ENCODE measurements at regions not wholly inside any gene's neighbourhood (a gene's known extent, or its start where the extent isn't known, plus 50 kb on each side); places are given as distances from the start of the nearest gene placed in this dataset.

GRCh38 chr9:16329671-16330113, 540.8 kb downstream of the BNC2 start:
- no peak overlapping the region for H3K4me3 ChIP-seq (ENCODE audit: low read length)
- H3K9me3 ChIP-seq (ENCODE audit: insufficient read depth, low read depth, low read length), result no peaks in the 10 kb centered on the region
- H3K9ac ChIP-seq (ENCODE audit: low read depth, low read length), result no peak overlapping the region
- no peak overlapping the region for H3K27ac ChIP-seq (ENCODE audit: low read length)
- H3K4me1 ChIP-seq (ENCODE audit: insufficient read depth, low read length), result peaks cover 3% of the 10 kb centered on the region; the same call in 1 of the 2 replicates
- no peaks in the 10 kb centered on the region for H3K27me3 ChIP-seq (ENCODE audit: insufficient read depth, low read length)
- H3K36me3 ChIP-seq (ENCODE audit: insufficient read depth, low read depth, low read length), result no peaks in the 10 kb centered on the region

- H3K4me1 ChIP-seq (ENCODE audit: insufficient read depth, low read length), result peaks cover 3% of the 10 kb centered on the region; the same call in 1 of the 2 replicates
- no peak overlapping the region for H3K4me3 ChIP-seq (ENCODE audit: low read length)
- no peaks in the 10 kb centered on the region for H3K27me3 ChIP-seq (ENCODE audit: insufficient read depth, low read length)
- H3K36me3 ChIP-seq (ENCODE audit: insufficient read depth, low read depth, low read length), result no peaks in the 10 kb centered on the region
- H3K27ac ChIP-seq (ENCODE audit: low read length), result no peak overlapping the region
- H3K9ac ChIP-seq (ENCODE audit: low read depth, low read length), result no peak overlapping the region
- no peaks in the 10 kb centered on the region for H3K9me3 ChIP-seq (ENCODE audit: insufficient read depth, low read depth, low read length)
Observed at GRCh38 chr9:16331031-16331430, 539.4 kb downstream of the BNC2 start.

- Histone ChIP-seq H3K9ac (ENCODE audit: low read depth, low read length) (no peak overlapping the region), H3K27me3 (ENCODE audit: insufficient read depth, low read length) (no peaks in the 10 kb centered on the region), H3K36me3 (ENCODE audit: insufficient read depth, low read depth, low read length) (no peaks in the 10 kb centered on the region), H3K9me3 (ENCODE audit: insufficient read depth, low read depth, low read length) (no peaks in the 10 kb centered on the region), H3K4me1 (ENCODE audit: insufficient read depth, low read length) (peaks cover 3% of the 10 kb centered on the region; the same call in 1 of the 2 replicates), H3K4me3 (ENCODE audit: low read length) (no peak overlapping the region), H3K27ac (ENCODE audit: low read length) (no peak overlapping the region)
Observed at GRCh38 chr9:16331527-16331926, 538.9 kb downstream of the BNC2 start.

GRCh38 chr9:16333691-16334090, 536.8 kb downstream of the BNC2 start:
- H3K36me3 ChIP-seq (ENCODE audit: insufficient read depth, low read depth, low read length), result no peaks in the 10 kb centered on the region
- H3K27me3 ChIP-seq (ENCODE audit: insufficient read depth, low read length), result no peaks in the 10 kb centered on the region
- H3K27ac ChIP-seq (ENCODE audit: low read length), result no peak overlapping the region
- no peak overlapping the region for H3K4me3 ChIP-seq (ENCODE audit: low read length)
- H3K9me3 ChIP-seq (ENCODE audit: insufficient read depth, low read depth, low read length), result no peaks in the 10 kb centered on the region
- peaks cover 3% of the 10 kb centered on the region; the same call in 1 of the 2 replicates for H3K4me1 ChIP-seq (ENCODE audit: insufficient read depth, low read length)
- H3K9ac ChIP-seq (ENCODE audit: low read depth, low read length), result no peak overlapping the region

- no peaks in the 10 kb centered on the region for H3K9me3 ChIP-seq (ENCODE audit: insufficient read depth, low read depth, low read length)
- H3K9ac ChIP-seq (ENCODE audit: low read depth, low read length), result no peak overlapping the region
- H3K27me3 ChIP-seq (ENCODE audit: insufficient read depth, low read length), result no peaks in the 10 kb centered on the region
- no peaks in the 10 kb centered on the region for H3K36me3 ChIP-seq (ENCODE audit: insufficient read depth, low read depth, low read length)
- no peaks in the 10 kb centered on the region for H3K4me1 ChIP-seq (ENCODE audit: insufficient read depth, low read length)
- H3K27ac ChIP-seq (ENCODE audit: low read length), result no peak overlapping the region
- no peak overlapping the region for H3K4me3 ChIP-seq (ENCODE audit: low read length)
Observed at GRCh38 chr9:16335788-16336580, 534.5 kb downstream of the BNC2 start.

- no peaks in the 10 kb centered on the region for H3K9me3 ChIP-seq (ENCODE audit: insufficient read depth, low read depth, low read length)
- H3K4me1 ChIP-seq (ENCODE audit: insufficient read depth, low read length), result no peaks in the 10 kb centered on the region
- H3K4me3 ChIP-seq (ENCODE audit: low read length), result no peak overlapping the region
- H3K9ac ChIP-seq (ENCODE audit: low read depth, low read length), result no peak overlapping the region
- H3K27ac ChIP-seq (ENCODE audit: low read length), result no peak overlapping the region
- no peaks in the 10 kb centered on the region for H3K36me3 ChIP-seq (ENCODE audit: insufficient read depth, low read depth, low read length)
- no peaks in the 10 kb centered on the region for H3K27me3 ChIP-seq (ENCODE audit: insufficient read depth, low read length)
Observed at GRCh38 chr9:16336833-16337232, 533.6 kb downstream of the BNC2 start.

GRCh38 chr9:16337322-16338029, 533.0 kb downstream of the BNC2 start:
- Histone ChIP-seq H3K36me3 (ENCODE audit: insufficient read depth, low read depth, low read length) (no peaks in the 10 kb centered on the region), H3K9me3 (ENCODE audit: insufficient read depth, low read depth, low read length) (no peaks in the 10 kb centered on the region), H3K27me3 (ENCODE audit: insufficient read depth, low read length) (no peaks in the 10 kb centered on the region), H3K9ac (ENCODE audit: low read depth, low read length) (no peak overlapping the region), H3K27ac (ENCODE audit: low read length) (no peak overlapping the region), H3K4me3 (ENCODE audit: low read length) (no peak overlapping the region), H3K4me1 (ENCODE audit: insufficient read depth, low read length) (no peaks in the 10 kb centered on the region)

GRCh38 chr9:16341177-16341576, 529.3 kb downstream of the BNC2 start:
- Histone ChIP-seq H3K9ac (ENCODE audit: low read depth, low read length) (no peak overlapping the region), H3K4me1 (ENCODE audit: insufficient read depth, low read length) (no peaks in the 10 kb centered on the region; the same call in 1 of the 2 replicates), H3K27me3 (ENCODE audit: insufficient read depth, low read length) (no peaks in the 10 kb centered on the region), H3K9me3 (ENCODE audit: insufficient read depth, low read depth, low read length) (no peaks in the 10 kb centered on the region), H3K27ac (ENCODE audit: low read length) (no peak overlapping the region), H3K36me3 (ENCODE audit: insufficient read depth, low read depth, low read length) (no peaks in the 10 kb centered on the region), H3K4me3 (ENCODE audit: low read length) (no peak overlapping the region)

GRCh38 chr9:16342246-16343020, 528.0 kb downstream of the BNC2 start:
- H3K9me3 ChIP-seq (ENCODE audit: insufficient read depth, low read depth, low read length), result no peaks in the 10 kb centered on the region
- no peak overlapping the region for H3K9ac ChIP-seq (ENCODE audit: low read depth, low read length)
- H3K4me3 ChIP-seq (ENCODE audit: low read length), result no peak overlapping the region
- no peak overlapping the region for H3K27ac ChIP-seq (ENCODE audit: low read length)
- no peaks in the 10 kb centered on the region; the same call in 1 of the 2 replicates for H3K4me1 ChIP-seq (ENCODE audit: insufficient read depth, low read length)
- no peaks in the 10 kb centered on the region for H3K27me3 ChIP-seq (ENCODE audit: insufficient read depth, low read length)
- H3K36me3 ChIP-seq (ENCODE audit: insufficient read depth, low read depth, low read length), result no peaks in the 10 kb centered on the region

- no peaks in the 10 kb centered on the region for H3K36me3 ChIP-seq (ENCODE audit: insufficient read depth, low read depth, low read length)
- H3K27me3 ChIP-seq (ENCODE audit: insufficient read depth, low read length), result no peaks in the 10 kb centered on the region
- no peak overlapping the region for H3K9ac ChIP-seq (ENCODE audit: low read depth, low read length)
- H3K4me3 ChIP-seq (ENCODE audit: low read length), result no peak overlapping the region
- H3K27ac ChIP-seq (ENCODE audit: low read length), result no peak overlapping the region
- H3K4me1 ChIP-seq (ENCODE audit: insufficient read depth, low read length), result no peaks in the 10 kb centered on the region; the same call in 1 of the 2 replicates
- H3K9me3 ChIP-seq (ENCODE audit: insufficient read depth, low read depth, low read length), result no peaks in the 10 kb centered on the region
Observed at GRCh38 chr9:16343249-16344237, 526.9 kb downstream of the BNC2 start.

- no peaks in the 10 kb centered on the region; the same call in 1 of the 2 replicates for H3K4me1 ChIP-seq (ENCODE audit: insufficient read depth, low read length)
- no peaks in the 10 kb centered on the region for H3K36me3 ChIP-seq (ENCODE audit: insufficient read depth, low read depth, low read length)
- no peaks in the 10 kb centered on the region for H3K9me3 ChIP-seq (ENCODE audit: insufficient read depth, low read depth, low read length)
- H3K27ac ChIP-seq (ENCODE audit: low read length), result no peak overlapping the region
- H3K4me3 ChIP-seq (ENCODE audit: low read length), result no peak overlapping the region
- no peak overlapping the region for H3K9ac ChIP-seq (ENCODE audit: low read depth, low read length)
- H3K27me3 ChIP-seq (ENCODE audit: insufficient read depth, low read length), result no peaks in the 10 kb centered on the region
Observed at GRCh38 chr9:16344343-16344742, 526.1 kb downstream of the BNC2 start.
